ENCODE measurements at regions not wholly inside any gene's neighbourhood (a gene's known extent, or its start where the extent isn't known, plus 50 kb on each side); places are given as distances from the start of the nearest gene placed in this dataset.

GRCh38 chr14:79947440-79948054 is 263.8 kb downstream of the DIO2 start:
- TF ChIP-seq CTCF (conservative IDR thresholded peaks at IDR 0.05 in 1 of 2, IDR thresholded peaks at IDR 0.05 in 1 of 2; ENCODE audit: low read depth in 1 of 2, low read length in 2 of 2) (no peak), EZH2 (IDR thresholded peaks at IDR 0.05; ENCODE audit: low read length, missing control alignments) (no peak)

Measured in fibroblast of lung (primary cell).